ENCODE measurements at regions not wholly inside any gene's neighbourhood (a gene's known extent, or its start where the extent isn't known, plus 50 kb on each side); places are given as distances from the start of the nearest gene placed in this dataset.
"Not testable (repeated sequence)": the region's sequence is repeated elsewhere in the genome, so short reads cannot be mapped to it uniquely, and the experiment has no call there.

DNA sequence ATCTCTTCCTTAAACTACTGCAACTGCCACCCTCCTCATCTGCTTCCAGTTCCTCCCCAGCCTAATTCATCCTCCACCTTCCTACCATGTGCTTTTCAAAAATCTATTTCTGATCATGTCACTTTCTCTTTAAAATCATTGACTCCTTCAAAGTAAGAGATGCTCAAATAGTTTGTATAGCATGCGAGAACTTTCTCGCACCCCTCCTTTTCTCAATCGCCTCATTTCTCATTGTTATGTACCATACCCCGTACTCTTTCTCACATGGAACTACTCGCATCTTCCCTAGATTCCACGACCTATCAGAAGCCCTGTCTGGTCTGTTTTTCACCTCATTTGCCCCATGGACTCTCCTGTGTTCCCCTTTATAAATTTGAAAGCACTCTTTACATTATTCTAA is 238.2 kb downstream of the NRIP1 start:
- DNase-seq (ENCODE audit: low read depth): no peak

DNA sequence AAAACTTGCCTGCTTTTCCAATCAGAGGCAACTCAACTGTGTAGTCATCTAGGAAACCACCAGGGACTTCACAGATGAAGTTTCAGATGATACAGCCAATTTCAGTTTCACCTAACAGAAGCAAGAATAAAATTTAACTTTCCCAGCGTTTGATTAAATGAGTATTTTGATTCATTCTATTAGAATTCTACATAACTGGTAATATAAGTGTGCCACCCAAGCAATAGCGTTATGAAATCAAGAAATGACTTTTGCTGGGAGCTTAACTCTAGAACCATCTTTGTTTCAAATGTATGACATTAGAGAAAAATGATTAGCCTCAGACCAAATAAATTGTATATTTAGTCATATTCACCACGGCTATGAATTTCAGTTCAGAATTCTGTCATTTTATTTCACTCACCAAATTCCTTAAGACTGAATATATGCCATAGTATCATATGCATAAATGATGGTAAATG is 239.3 kb downstream of the NRIP1 start:
- DNase-seq (ENCODE audit: low read depth): no peak

- DNase-seq (ENCODE audit: low read depth): no peak
These were observed 240.7 kb downstream of the NRIP1 start for GRCh38 chr21:14824126-14824525.

DNA sequence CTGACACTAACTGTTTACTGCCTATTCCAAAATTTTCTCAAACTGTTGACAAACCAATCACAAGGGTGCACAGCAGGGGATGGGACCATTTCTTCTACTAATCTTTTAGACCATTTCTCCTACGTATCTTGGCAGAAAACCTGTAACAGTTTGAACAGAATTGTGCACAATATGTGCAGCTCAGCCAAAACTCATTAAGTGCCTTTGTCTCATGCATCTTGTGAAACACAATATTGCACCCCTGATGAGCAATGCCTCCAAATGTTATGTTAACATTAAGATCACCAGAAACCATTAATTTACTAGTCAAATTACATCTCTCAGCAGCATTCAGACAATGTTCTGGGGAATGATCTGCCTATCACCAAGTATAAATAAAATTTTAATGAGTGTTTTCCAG is 247.5 kb downstream of the NRIP1 start:
- DNase-seq (ENCODE audit: low read depth): no peak

DNA sequence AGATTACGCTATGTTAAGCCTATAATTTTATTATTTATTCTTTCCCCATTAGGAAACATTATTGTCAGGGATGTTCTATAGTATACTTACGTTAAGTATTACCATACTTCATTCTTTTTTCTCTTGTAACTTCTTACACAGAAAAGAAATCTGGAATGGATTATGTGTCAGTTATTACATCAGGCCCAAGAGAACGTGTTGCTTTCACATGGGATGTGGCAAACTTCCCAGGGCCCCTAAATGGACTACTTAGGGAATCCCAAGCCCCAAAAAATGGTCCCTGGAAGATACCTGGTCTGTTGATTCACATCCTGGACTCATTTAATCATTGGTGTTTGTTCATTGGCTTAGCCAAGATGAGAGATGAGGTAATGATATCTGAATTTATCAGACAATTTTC is 249.8 kb downstream of the NRIP1 start:
- DNase-seq (ENCODE audit: low read depth): no peak

GRCh38 chr21:14814282-14814681 is 250.5 kb downstream of the NRIP1 start:
- DNase-seq (ENCODE audit: low read depth): no peak

- not testable (repeated sequence) for DNase-seq (ENCODE audit: low read depth)
These were observed 258.1 kb upstream of the SAMSN1 start for GRCh38 chr21:14804170-14804569.

DNA sequence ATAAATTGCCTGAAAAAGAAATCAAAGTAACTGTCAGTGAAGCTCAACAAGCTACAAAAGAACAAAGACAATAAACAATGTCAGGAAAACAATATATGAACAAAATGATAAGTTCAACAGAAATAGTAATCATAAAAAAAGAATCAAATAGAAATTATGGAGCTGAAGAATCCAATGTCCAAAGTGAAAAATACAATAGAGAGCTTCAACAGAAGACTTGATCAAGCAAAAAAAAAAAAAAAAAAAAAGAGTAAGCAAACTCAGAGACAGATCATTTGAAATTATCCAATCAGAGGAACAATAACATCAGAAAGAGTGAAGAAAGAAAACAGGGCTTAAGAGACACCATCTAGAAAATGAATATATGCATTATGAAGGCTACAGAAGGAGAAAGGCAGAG is 251.4 kb upstream of the SAMSN1 start:
- DNase-seq (ENCODE audit: low read depth): no peak

GRCh38 chr21:14787312-14787711 is 241.2 kb upstream of the SAMSN1 start:
- DNase-seq (ENCODE audit: low read depth): no peak

DNA sequence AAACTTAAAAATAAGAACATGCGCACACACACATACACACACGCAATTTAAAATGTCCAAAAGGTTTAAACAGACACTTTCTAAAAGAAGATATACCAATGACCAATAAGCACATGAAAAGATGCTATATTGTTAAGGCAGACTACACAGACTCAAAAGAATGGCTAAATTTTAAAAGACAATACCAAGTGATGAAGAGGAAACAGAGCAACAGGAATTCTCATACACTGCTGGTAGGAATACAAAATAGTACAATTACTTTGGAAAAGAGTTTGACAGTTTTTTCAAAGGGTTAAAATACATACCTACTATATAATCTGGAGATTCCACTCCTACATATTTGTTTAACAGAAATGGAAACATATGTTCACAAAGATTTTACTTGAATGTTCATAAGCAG is 239.6 kb upstream of the SAMSN1 start:
- DNase-seq (ENCODE audit: low read depth): no peak

GRCh38 chr21:14773777-14774345 is 227.7 kb upstream of the SAMSN1 start:
- no peak for DNase-seq (ENCODE audit: low read depth)

GRCh38 chr21:14771593-14771992 is 225.5 kb upstream of the SAMSN1 start:
- DNase-seq (ENCODE audit: low read depth): no peak

DNA sequence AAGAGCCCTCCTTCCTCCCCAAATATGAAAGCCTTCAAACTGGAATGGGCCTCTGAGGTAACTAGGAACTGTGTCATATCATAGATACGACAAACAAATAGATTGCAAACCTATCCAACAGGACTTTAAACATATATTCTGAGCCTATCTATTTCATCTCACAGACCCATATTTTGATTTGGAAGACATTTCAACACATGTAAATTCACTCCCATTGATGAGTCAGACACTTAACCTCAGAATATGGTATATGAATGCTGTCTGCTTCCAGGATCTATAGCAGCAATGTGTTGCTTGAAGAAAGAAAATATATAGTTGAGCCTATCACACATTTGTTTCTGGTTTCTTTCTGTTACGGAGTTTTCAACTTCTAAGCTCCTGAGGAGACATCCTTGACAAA is 221.9 kb upstream of the SAMSN1 start:
- no peak for DNase-seq (ENCODE audit: low read depth)

- DNase-seq (ENCODE audit: low read depth): no peak
These were observed 221.2 kb upstream of the SAMSN1 start for GRCh38 chr21:14767192-14767852.

GRCh38 chr21:14766241-14766640 is 220.1 kb upstream of the SAMSN1 start:
- no peak for DNase-seq (ENCODE audit: low read depth)

- no peak for DNase-seq (ENCODE audit: low read depth)
These were observed 217.6 kb upstream of the SAMSN1 start for GRCh38 chr21:14763695-14764064.

- no peak for DNase-seq (ENCODE audit: low read depth)
These were observed 216.9 kb upstream of the SAMSN1 start for GRCh38 chr21:14762734-14763694.

- DNase-seq (ENCODE audit: low read depth): no peak
These were observed 216.2 kb upstream of the SAMSN1 start for GRCh38 chr21:14762327-14762726.

GRCh38 chr21:14759285-14759684 is 213.2 kb upstream of the SAMSN1 start:
- no peak for DNase-seq (ENCODE audit: low read depth)

- DNase-seq (ENCODE audit: low read depth): no peak
These were observed 212.7 kb upstream of the SAMSN1 start for GRCh38 chr21:14758849-14759248.

- DNase-seq (ENCODE audit: low read depth): no peak
These were observed 211.6 kb upstream of the SAMSN1 start for GRCh38 chr21:14757533-14758327.

DNA sequence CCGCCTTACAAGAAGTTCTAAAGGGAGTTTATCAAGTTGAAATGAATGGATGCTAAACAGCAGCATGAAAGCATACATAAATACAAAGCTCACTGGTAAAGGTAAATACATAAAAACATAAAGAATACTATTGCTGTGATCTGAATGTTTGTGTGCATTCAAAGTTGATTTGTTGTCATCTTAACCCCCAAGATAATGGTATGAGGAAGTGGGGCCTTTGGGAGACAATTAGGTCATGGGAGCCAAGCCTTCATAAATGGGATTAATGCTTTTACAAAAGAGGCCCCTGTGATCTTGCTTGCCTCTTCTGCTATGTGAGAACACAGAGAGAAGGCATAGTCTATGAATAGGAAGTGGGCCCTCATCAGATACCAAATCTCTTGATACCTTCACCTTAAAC is 209.0 kb upstream of the SAMSN1 start:
- DNase-seq (ENCODE audit: low read depth): no peak
